Ovary (tissue), 7 donors: ENCODE measurements at regions not wholly inside any gene's neighbourhood (a gene's known extent, or its start where the extent isn't known, plus 50 kb on each side); places are given as distances from the start of the nearest gene placed in this dataset.

Experiments used
- DNase-seq, 5 donors: peaks; one replicate each; pipeline ENCODE4 v3.0.0-alpha.2; 2019 to 2020
- H3K27ac ChIP-seq, 2 donors: fragments of 200-600 bp; one replicate each; pipeline versions ENCODE4 v1.5.1 to v1.8.0; 2019 to 2022
- H3K27me3 ChIP-seq: fragments of 200-600 bp; one replicate; pipeline ENCODE4 v1.8.0; 2022
- H3K36me3 ChIP-seq: fragments of 200-600 bp; sonication (generic); one replicate; pipeline ENCODE4 v1.5.1; 2019
- H3K4me1 ChIP-seq: one replicate; pipeline ENCODE4 v1.8.1; 2013; ENCODE audit warnings: mild to moderate bottlenecking, moderate library complexity; ENCODE audit not compliant: insufficient read depth
- H3K4me3 ChIP-seq: fragments of 200-600 bp; sonication (generic); one replicate; pipeline ENCODE4 v1.5.1; 2017
- H3K9me3 ChIP-seq, 2 donors: fragments of 200-600 bp in 1 of 2; sonication (generic) in 1 of 2; one replicate each; pipeline versions ENCODE4 v1.5.1 to v1.8.1; 2013 to 2019; ENCODE audit warnings: mild to moderate bottlenecking in 1 of 2, moderate library complexity in 1 of 2
- EP300 ChIP-seq: sonication (generic); formaldehyde crosslinking; IDR thresholded peaks from one replicate; pipeline ENCODE4 v1.6.1; 2017; ENCODE audit warnings: antibody characterized with exemption
- POLR2A ChIP-seq: fragments of 450-650 bp; IDR thresholded peaks from one replicate; pipeline ENCODE4 v1.6.1; 2017; ENCODE audit warnings: antibody characterized with exemption, mild to moderate bottlenecking, moderate library complexity
- WGBS, 3 donors: extraction: QIAGEN DNeasy Blood & Tissue Kit in 1 of 3; methylation state at CpG; one replicate each; pipeline versions ENCODE4 v1.1.5 to v1.1.7; 2013 to 2017; 5-methylcytosine and 5-hydroxymethylcytosine counted together
- intact Hi-C, 4 donors: fragments of 100-400 bp; cut with DNase I; formaldehyde crosslinking; loops; one replicate each; pipeline versions ENCODE4 v1.11.0 to v1.15.1; 2022 to 2023
- TF ChIP-seq, protein P1 (sequence below), 3 donors: fragments of 450-650 bp in 2 of 3; fragments of 200-600 bp in 1 of 3; IDR thresholded peaks; one replicate each; pipeline versions ENCODE4 v1.5.1 to v1.8.0; 2016 to 2022; ENCODE audit warnings: antibody characterized with exemption in 3 of 3, mild to moderate bottlenecking in 1 of 3
- donor health status: DM: no; HTN: no; CAD: no; lungs with moderate emphysema.
- donor health status: DM: no; HTN: no; CAD: no.
- donor health status: Bipolar disorder and iron deficiency.
- donor health status: DM: no; HTN: no; CAD: no.
- donor health status: DM: yes; HTN: yes; CAD: no.

DNA sequence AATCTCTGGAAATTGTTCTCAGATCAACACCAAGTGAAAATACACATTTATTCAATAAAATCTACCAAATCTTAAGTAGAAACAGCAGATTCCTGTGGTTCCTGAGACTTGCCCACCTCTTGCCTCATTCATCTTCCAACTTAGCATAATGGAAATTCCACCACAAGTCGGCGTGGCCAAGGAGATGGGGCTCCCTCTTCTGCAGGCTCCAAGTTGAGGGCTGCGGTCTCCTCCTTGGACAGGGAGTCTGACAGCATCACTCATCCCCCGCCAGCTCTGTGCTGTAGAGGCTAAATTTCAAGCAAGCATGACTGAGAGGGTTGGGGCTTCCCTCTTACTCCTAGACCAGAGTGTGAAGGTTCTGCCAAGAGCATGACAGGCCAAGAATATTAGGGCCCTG, 273.7 kb downstream of the DIRAS2 start:
- intact Hi-C loops, result no loop called here
- Histone ChIP-seq H3K4me3 (no peak overlapping the region), H3K27ac (no peak overlapping the region), H3K9me3 (no peaks in the 10 kb centered on the region), H3K4me1 (no peaks in the 10 kb centered on the region), H3K27me3 (no peaks in the 10 kb centered on the region), H3K36me3 (no peaks in the 10 kb centered on the region)
- TF ChIP-seq POLR2A (no peak), EP300 (no peak)
- TF ChIP-seq, protein P1, sequence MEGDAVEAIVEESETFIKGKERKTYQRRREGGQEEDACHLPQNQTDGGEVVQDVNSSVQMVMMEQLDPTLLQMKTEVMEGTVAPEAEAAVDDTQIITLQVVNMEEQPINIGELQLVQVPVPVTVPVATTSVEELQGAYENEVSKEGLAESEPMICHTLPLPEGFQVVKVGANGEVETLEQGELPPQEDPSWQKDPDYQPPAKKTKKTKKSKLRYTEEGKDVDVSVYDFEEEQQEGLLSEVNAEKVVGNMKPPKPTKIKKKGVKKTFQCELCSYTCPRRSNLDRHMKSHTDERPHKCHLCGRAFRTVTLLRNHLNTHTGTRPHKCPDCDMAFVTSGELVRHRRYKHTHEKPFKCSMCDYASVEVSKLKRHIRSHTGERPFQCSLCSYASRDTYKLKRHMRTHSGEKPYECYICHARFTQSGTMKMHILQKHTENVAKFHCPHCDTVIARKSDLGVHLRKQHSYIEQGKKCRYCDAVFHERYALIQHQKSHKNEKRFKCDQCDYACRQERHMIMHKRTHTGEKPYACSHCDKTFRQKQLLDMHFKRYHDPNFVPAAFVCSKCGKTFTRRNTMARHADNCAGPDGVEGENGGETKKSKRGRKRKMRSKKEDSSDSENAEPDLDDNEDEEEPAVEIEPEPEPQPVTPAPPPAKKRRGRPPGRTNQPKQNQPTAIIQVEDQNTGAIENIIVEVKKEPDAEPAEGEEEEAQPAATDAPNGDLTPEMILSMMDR (IDR thresholded peaks at IDR 0.05), result no peak
- no peak for DNase-seq
- WGBS, 3 donors, result 86 to 94% (median 93%) methylated on average over 4 of the region's 4 CpGs

DNA sequence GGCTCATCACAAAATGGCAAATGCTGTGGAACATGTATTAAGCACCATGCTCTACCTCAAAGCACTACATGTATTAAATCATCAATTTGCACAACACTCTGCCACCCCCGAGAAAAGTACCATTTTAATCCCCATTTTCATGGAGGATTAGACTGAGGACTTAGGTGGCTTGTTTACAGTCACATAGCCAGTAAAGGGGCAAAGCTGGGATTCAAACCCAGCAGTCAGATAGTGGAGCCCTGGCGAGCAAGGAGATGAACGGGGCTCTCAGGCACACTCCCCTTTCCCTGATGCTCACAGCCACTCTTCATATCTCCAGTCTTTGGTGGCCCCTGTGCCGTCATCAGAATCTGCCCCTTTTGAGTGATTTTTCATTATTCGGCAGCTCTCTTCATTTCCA, 262.9 kb downstream of the DIRAS2 start:
- intact Hi-C loops, result loop anchor here in 1 of 4 donors (10.0 kb wide), 1 partner anchor 1455 kb away; no protein-coding TSS in a partner anchor
- Histone ChIP-seq H3K36me3 (no peaks in the 10 kb centered on the region), H3K27ac (no peak overlapping the region), H3K27me3 (no peaks in the 10 kb centered on the region), H3K4me3 (no peak overlapping the region), H3K4me1 (no peaks in the 10 kb centered on the region), H3K9me3 (no peaks in the 10 kb centered on the region)
- no peak for TF ChIP-seq EP300
- TF ChIP-seq POLR2A, result no peak
- TF ChIP-seq, protein P1 (IDR thresholded peaks at IDR 0.05), result no peak
- no peak for DNase-seq
- WGBS, 3 donors, result 75 to 77% (median 76%) methylated on average over 5 of the region's 5 CpGs

DNA sequence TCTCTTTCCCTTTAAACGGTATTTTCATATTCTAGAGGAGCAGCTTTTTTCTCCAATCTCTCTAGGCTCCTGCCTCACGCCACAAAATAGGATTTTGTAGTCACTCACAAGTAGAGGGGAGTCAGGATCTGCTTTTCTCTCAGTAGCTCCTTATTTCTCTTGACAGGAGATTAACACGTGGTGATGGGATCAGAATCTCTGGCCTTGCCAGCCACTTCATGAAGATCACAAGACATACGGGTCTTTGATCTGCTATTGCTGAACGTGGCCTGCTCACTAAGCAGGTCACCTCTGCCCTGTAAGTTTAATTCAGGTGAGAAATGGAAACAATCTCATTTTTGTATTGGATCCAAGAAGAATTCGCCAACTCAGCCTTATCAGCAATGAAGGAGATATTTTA, 257.5 kb downstream of the DIRAS2 start:
- 34 to 44% (median 34%) methylated on average over 6 of the region's 6 CpGs for WGBS, 3 donors

DNA sequence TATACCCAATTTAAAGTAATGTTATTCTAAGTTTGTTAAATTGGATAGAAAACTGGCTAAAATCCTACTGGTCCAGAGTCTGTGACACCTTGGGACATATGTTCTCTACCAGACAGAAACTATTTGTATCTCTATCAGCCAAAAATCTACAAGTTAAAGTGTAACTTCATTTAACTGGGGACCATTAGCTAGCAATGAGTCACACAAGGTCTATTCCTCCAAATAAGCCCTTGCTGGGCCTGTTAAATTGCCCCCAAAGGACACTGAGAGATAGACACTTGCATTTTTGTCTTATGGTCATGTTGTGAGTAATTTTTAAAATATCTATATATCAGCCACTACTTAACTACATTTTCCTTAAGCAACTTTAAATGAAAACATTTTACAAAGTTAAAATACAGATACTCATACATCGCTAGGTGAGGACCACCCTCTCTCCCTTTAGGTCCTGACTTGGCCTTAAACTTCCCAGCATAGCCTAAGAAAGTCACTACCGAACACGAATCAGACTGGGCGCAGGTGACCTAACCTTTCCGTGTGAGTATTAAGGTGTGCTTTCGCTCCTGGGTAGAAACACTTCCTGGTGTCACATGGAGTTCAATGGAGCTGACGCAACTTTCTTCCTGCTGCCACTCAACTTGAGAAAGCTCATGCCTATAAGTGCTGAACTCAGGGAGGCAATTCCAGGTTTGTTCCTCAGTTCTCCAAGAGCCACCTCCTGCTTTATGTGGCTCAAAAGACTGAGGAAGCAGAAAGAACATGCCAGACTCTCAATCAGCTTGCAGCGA, 249.1 kb downstream of the DIRAS2 start:
- Histone ChIP-seq H3K4me3 (no peak overlapping the region), H3K36me3 (no peaks in the 10 kb centered on the region), H3K27ac (no peak overlapping the region), H3K4me1 (no peaks in the 10 kb centered on the region), H3K9me3 (no peaks in the 10 kb centered on the region), H3K27me3 (no peaks in the 10 kb centered on the region)
- intact Hi-C loops, result no loop called here
- TF ChIP-seq POLR2A, result no peak
- TF ChIP-seq EP300, result no peak
- TF ChIP-seq, protein P1 (IDR thresholded peaks at IDR 0.05), result no peak
- WGBS, 3 donors, result 90 to 97% (median 96%) methylated on average over 8 of the region's 8 CpGs
- DNase-seq, result no peak

More for the DNA sequence above, 257.5 kb downstream of the DIRAS2 start:
- intact Hi-C loops, result loop anchor here in 1 of 4 donors (10.0 kb wide), 1 partner anchor 1450 kb away; no protein-coding TSS in a partner anchor
- Histone ChIP-seq H3K4me1 (no peaks in the 10 kb centered on the region), H3K36me3 (no peaks in the 10 kb centered on the region), H3K27ac (no peak overlapping the region), H3K27me3 (no peaks in the 10 kb centered on the region), H3K4me3 (no peak overlapping the region), H3K9me3 (no peaks in the 10 kb centered on the region)
- TF ChIP-seq EP300, result no peak
- TF ChIP-seq, protein P1 (IDR thresholded peaks at IDR 0.05), result no peak
- no peak for TF ChIP-seq POLR2A
- no peak for DNase-seq
